Liver (tissue), 8 donors: ENCODE measurements at regions not wholly inside any gene's neighbourhood (a gene's known extent, or its start where the extent isn't known, plus 50 kb on each side); places are given as distances from the start of the nearest gene placed in this dataset.

Source experiments
- DNase-seq: peaks from one replicate; pipeline ENCODE4 v3.0.0-alpha.2; 2017; ENCODE audit warnings: low spot score
- H3K27ac ChIP-seq, 2 donors: one replicate each; pipeline ENCODE4 v1.7.0; 2013; ENCODE audit warnings: inconsistent platforms in 2 of 2, low read length in 2 of 2, control low read depth in 1 of 2, low read depth in 1 of 2, mild to moderate bottlenecking in 1 of 2
- H3K27me3 ChIP-seq, 4 donors: one replicate each; pipeline versions ENCODE4 v1.6.1 to v1.7.0; 2013; ENCODE audit warnings: low read length in 3 of 4, inconsistent platforms in 1 of 4, mild to moderate bottlenecking in 1 of 4, moderate library complexity in 1 of 4; ENCODE audit not compliant: control insufficient read depth in 4 of 4, insufficient read depth in 4 of 4
- H3K36me3 ChIP-seq, 4 donors: one replicate each; pipeline versions ENCODE4 v1.6.1 to v1.7.0; 2013; ENCODE audit warnings: low read length in 3 of 4, mild to moderate bottlenecking in 3 of 4, low read depth in 1 of 4, moderate library complexity in 1 of 4; ENCODE audit not compliant: control insufficient read depth in 4 of 4, insufficient read depth in 3 of 4
- H3K4me1 ChIP-seq, 4 donors: one replicate each; pipeline versions ENCODE4 v1.6.1 to v1.7.0; 2013; ENCODE audit warnings: low read length in 3 of 4, mild to moderate bottlenecking in 3 of 4, moderate library complexity in 1 of 4; ENCODE audit not compliant: control insufficient read depth in 4 of 4, insufficient read depth in 4 of 4
- H3K4me3 ChIP-seq, 3 donors: one replicate each; pipeline versions ENCODE4 v1.6.1 to v1.7.0; 2013; ENCODE audit warnings: low read length in 3 of 3, control low read depth in 1 of 3, low read depth in 1 of 3, mild to moderate bottlenecking in 1 of 3
- H3K9ac ChIP-seq, 2 donors: one replicate each; pipeline ENCODE4 v1.7.0; 2013; ENCODE audit warnings: low read length in 2 of 2, mild to moderate bottlenecking in 2 of 2, moderate library complexity in 2 of 2, control low read depth in 1 of 2, low read depth in 1 of 2
- H3K9me3 ChIP-seq, 4 donors: one replicate each; pipeline versions ENCODE4 v1.6.1 to v1.7.0; 2013; ENCODE audit warnings: low read length in 3 of 4; ENCODE audit not compliant: control insufficient read depth in 4 of 4
- FOXA1 ChIP-seq: IDR thresholded peaks from 2 replicates; pipeline ENCODE4 v1.6.1; 2016; ENCODE audit warnings: antibody characterized with exemption
- FOXA2 ChIP-seq: IDR thresholded peaks from 2 replicates; pipeline ENCODE4 v1.6.1; 2016; ENCODE audit warnings: antibody characterized with exemption
- GABPA ChIP-seq, 2 donors: IDR thresholded peaks in 1 of 2; conservative IDR thresholded peaks in 1 of 2; 2 replicates each; pipeline ENCODE4 v1.6.1; 2016; ENCODE audit warnings: antibody characterized with exemption in 2 of 2, mild to moderate bottlenecking in 1 of 2, moderate library complexity in 1 of 2
- HNF4A ChIP-seq, 2 donors: conservative IDR thresholded peaks; 2 replicates each; pipeline ENCODE4 v1.6.1; 2016; ENCODE audit warnings: antibody characterized with exemption in 2 of 2, mild to moderate bottlenecking in 2 of 2
- HNF4G ChIP-seq: IDR thresholded peaks from 2 replicates; pipeline ENCODE4 v1.6.1; 2016; ENCODE audit warnings: antibody characterized with exemption
- JUND ChIP-seq, 2 donors: IDR thresholded peaks; 2 replicates each; pipeline ENCODE4 v1.6.1; 2016; ENCODE audit warnings: antibody characterized with exemption in 2 of 2
- NR2F2 ChIP-seq: IDR thresholded peaks from 2 replicates; pipeline ENCODE4 v1.6.1; 2016; ENCODE audit warnings: antibody characterized with exemption
- RAD21 ChIP-seq, 2 donors: IDR thresholded peaks; 2 replicates each; pipeline ENCODE4 v1.6.1; 2016; ENCODE audit warnings: antibody characterized with exemption in 2 of 2, mild to moderate bottlenecking in 2 of 2
- SP1 ChIP-seq: IDR thresholded peaks from 2 replicates; pipeline ENCODE4 v1.6.1; 2018; ENCODE audit warnings: antibody characterized with exemption, mild to moderate bottlenecking
- YY1 ChIP-seq: IDR thresholded peaks from 2 replicates; pipeline ENCODE4 v1.6.1; 2016; ENCODE audit warnings: antibody characterized with exemption, mild to moderate bottlenecking
- WGBS: extraction: QIAGEN DNeasy Blood & Tissue Kit; methylation state at CpG from one replicate; pipeline ENCODE4 v1.1.7; 2013; 5-methylcytosine and 5-hydroxymethylcytosine counted together
- TF ChIP-seq, protein P1 (sequence below): fragments of 150-350 bp; IDR thresholded peaks from 2 replicates; pipeline ENCODE4 v1.5.1; 2017; ENCODE audit warnings: improper control_type of control experiment, low read depth, low read length; ENCODE audit not compliant: missing input control
- TF ChIP-seq, protein P2 (sequence below): IDR thresholded peaks from 2 replicates; pipeline ENCODE4 v1.6.1; 2016; ENCODE audit warnings: antibody characterized with exemption
- donor health status: healthy.
- donor health status: healthy.
- donor health status: healthy.
- donor health status: healthy.
- donor health status: healthy.

DNA sequence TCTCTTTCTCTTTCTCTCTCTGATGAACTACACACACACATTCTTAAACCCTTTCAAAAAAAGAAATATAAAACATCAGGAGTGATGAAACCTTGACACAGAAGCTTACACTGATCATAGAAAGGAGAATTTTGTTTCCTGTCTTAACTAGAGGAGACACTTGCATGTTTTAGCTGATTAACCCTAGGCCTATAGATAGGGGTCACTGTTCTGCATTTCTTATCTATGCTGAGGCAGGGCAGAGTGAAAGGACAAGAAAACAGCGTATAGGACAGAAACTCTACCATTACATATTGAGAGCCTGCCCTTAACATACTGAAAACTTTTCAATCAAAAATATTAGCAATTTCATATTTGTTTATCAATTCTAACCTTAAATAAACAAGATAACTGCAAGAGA lies 680.6 kb upstream of the MBL2 start:
- no peak overlapping the region for H3K9ac ChIP-seq
- no peaks in the 10 kb centered on the region for H3K9me3 ChIP-seq
- no peak overlapping the region for H3K4me3 ChIP-seq
- 72% methylated on average over 1 of the region's 1 CpG for WGBS
- DNase-seq, result no peak
- H3K36me3 ChIP-seq, result no peaks in the 10 kb centered on the region
- TF ChIP-seq, protein P1, sequence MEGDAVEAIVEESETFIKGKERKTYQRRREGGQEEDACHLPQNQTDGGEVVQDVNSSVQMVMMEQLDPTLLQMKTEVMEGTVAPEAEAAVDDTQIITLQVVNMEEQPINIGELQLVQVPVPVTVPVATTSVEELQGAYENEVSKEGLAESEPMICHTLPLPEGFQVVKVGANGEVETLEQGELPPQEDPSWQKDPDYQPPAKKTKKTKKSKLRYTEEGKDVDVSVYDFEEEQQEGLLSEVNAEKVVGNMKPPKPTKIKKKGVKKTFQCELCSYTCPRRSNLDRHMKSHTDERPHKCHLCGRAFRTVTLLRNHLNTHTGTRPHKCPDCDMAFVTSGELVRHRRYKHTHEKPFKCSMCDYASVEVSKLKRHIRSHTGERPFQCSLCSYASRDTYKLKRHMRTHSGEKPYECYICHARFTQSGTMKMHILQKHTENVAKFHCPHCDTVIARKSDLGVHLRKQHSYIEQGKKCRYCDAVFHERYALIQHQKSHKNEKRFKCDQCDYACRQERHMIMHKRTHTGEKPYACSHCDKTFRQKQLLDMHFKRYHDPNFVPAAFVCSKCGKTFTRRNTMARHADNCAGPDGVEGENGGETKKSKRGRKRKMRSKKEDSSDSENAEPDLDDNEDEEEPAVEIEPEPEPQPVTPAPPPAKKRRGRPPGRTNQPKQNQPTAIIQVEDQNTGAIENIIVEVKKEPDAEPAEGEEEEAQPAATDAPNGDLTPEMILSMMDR, result peak; percentile 17
- peak; percentile 43 to 61 for TF ChIP-seq RAD21 (IDR thresholded peaks at IDR 0.05)
- TF ChIP-seq JUND (IDR thresholded peaks at IDR 0.05), result no peak
- H3K27me3 ChIP-seq, result no peaks in the 10 kb centered on the region
- H3K27ac ChIP-seq, result no peak overlapping the region
- H3K4me1 ChIP-seq, result no peaks in the 10 kb centered on the region

DNA sequence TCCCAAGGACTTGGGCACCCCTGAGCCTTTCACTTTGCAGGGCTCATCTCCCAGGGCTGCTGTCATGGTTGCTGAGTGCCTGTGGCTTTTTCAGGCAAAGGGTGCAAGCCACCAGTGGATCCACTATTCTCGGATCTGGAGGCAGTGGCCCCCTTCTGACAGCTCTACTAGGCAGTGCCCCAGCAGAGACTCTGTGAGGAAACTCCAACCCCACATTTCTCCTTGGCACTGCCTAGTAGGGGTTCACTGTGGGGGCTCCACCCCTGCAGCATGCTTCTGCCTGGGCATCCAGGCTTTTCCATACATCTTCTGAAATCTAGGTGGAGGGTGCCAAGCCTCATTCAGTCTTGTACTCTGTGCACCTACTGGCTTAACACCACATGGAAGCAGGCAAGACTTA lies 675.0 kb upstream of the MBL2 start:
- H3K4me1 ChIP-seq, result no peaks in the 10 kb centered on the region
- H3K9ac ChIP-seq, result no peak overlapping the region
- no peak for DNase-seq
- H3K27me3 ChIP-seq, result no peaks in the 10 kb centered on the region
- H3K9me3 ChIP-seq, result peaks cover 0 to 1% (median 0%) of the 10 kb centered on the region in 4 donors
- no peak overlapping the region for H3K4me3 ChIP-seq
- no peak overlapping the region for H3K27ac ChIP-seq
- TF ChIP-seq FOXA2, result no peak
- no peak for TF ChIP-seq SP1
- TF ChIP-seq NR2F2, result no peak
- no peak for TF ChIP-seq JUND (IDR thresholded peaks at IDR 0.05)
- TF ChIP-seq RAD21 (IDR thresholded peaks at IDR 0.05), result no peak
- H3K36me3 ChIP-seq, result no peaks in the 10 kb centered on the region
- WGBS, result 90% methylated on average over 1 of the region's 1 CpG

DNA sequence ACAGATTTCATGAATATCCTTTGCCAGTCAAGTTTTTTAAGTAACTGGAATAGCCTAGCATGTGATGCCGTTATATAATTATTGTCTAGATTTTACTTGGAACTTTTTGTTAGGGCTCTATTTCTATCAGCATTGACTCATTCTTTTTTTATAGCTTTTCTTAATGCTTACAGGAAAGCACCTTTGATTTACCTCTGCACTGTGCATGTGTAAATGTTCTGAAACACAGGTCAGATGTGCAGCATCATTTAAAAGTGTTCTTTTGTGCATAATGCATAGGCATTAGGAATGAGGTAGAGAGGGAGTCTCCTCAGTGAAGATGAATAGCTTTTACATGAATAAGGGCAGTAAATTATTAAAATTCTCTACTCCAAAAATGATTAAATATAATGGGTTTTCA lies 669.3 kb upstream of the MBL2 start:
- TF ChIP-seq HNF4G (no peak), NR2F2 (no peak), SP1 (no peak), HNF4A (conservative IDR thresholded peaks at IDR 0.05) (no peak)
- TF ChIP-seq, protein P1, result no peak
- H3K9ac ChIP-seq, result no peak overlapping the region
- H3K9me3 ChIP-seq, result no peaks in the 10 kb centered on the region
- no peaks in the 10 kb centered on the region for H3K27me3 ChIP-seq
- H3K27ac ChIP-seq, result no peak overlapping the region
- no peak overlapping the region for H3K4me3 ChIP-seq
- H3K36me3 ChIP-seq, result no peaks in the 10 kb centered on the region
- DNase-seq, result no peak
- 90% methylated on average over 1 of the region's 1 CpG for WGBS
- no peaks in the 10 kb centered on the region for H3K4me1 ChIP-seq

DNA sequence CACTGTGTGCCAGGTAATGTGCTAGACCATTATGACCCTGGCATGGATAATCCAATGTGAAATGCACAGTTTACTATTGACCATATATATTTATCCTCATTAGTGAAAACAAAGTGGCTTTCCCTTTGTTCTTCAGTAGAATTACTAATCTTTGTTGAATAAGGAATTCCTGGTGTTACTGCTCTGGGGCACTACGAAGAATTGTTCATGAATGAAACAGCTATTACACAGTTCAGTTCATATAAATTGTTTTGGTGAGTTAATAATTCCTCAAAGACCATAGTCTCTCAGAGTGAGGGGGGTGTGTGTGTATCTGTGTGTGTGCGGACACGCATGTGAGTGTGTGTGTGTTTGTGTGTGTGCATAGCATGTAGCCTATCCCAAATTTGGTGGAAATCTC lies 668.0 kb upstream of the MBL2 start:
- no peaks in the 10 kb centered on the region for H3K9me3 ChIP-seq
- H3K4me1 ChIP-seq, result no peaks in the 10 kb centered on the region
- no peak overlapping the region for H3K4me3 ChIP-seq
- WGBS, result 96% methylated on average over 3 of the region's 3 CpGs
- H3K9ac ChIP-seq, result no peak overlapping the region
- no peaks in the 10 kb centered on the region for H3K27me3 ChIP-seq
- H3K36me3 ChIP-seq, result no peaks in the 10 kb centered on the region
- no peak overlapping the region for H3K27ac ChIP-seq
- no peak for DNase-seq
- TF ChIP-seq GABPA (IDR thresholded peaks at IDR 0.05 in 1 of 2, conservative IDR thresholded peaks at IDR 0.05 in 1 of 2) (no peak), FOXA1 (no peak), HNF4A (conservative IDR thresholded peaks at IDR 0.05) (no peak), YY1 (no peak), JUND (IDR thresholded peaks at IDR 0.05) (no peak)
- TF ChIP-seq, protein P1, result no peak
- TF ChIP-seq, protein P2, sequence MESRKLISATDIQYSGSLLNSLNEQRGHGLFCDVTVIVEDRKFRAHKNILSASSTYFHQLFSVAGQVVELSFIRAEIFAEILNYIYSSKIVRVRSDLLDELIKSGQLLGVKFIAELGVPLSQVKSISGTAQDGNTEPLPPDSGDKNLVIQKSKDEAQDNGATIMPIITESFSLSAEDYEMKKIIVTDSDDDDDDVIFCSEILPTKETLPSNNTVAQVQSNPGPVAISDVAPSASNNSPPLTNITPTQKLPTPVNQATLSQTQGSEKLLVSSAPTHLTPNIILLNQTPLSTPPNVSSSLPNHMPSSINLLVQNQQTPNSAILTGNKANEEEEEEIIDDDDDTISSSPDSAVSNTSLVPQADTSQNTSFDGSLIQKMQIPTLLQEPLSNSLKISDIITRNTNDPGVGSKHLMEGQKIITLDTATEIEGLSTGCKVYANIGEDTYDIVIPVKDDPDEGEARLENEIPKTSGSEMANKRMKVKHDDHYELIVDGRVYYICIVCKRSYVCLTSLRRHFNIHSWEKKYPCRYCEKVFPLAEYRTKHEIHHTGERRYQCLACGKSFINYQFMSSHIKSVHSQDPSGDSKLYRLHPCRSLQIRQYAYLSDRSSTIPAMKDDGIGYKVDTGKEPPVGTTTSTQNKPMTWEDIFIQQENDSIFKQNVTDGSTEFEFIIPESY, result no peak
